ENCODE measurements at regions not wholly inside any gene's neighbourhood (a gene's known extent, or its start where the extent isn't known, plus 50 kb on each side); places are given as distances from the start of the nearest gene placed in this dataset.

- TF ChIP-seq, protein P1, sequence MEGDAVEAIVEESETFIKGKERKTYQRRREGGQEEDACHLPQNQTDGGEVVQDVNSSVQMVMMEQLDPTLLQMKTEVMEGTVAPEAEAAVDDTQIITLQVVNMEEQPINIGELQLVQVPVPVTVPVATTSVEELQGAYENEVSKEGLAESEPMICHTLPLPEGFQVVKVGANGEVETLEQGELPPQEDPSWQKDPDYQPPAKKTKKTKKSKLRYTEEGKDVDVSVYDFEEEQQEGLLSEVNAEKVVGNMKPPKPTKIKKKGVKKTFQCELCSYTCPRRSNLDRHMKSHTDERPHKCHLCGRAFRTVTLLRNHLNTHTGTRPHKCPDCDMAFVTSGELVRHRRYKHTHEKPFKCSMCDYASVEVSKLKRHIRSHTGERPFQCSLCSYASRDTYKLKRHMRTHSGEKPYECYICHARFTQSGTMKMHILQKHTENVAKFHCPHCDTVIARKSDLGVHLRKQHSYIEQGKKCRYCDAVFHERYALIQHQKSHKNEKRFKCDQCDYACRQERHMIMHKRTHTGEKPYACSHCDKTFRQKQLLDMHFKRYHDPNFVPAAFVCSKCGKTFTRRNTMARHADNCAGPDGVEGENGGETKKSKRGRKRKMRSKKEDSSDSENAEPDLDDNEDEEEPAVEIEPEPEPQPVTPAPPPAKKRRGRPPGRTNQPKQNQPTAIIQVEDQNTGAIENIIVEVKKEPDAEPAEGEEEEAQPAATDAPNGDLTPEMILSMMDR (conservative IDR thresholded peaks at IDR 0.05; ENCODE audit: low read depth, low read length) = no peak
- no peak overlapping the region for H3K4me3 ChIP-seq (ENCODE audit: low read depth, low read length)
- DNase-seq (ENCODE audit: low read depth) = no peak
These were observed 148.7 kb upstream of the ITGA6 start for GRCh38 chr2:172278667-172279066.

- TF ChIP-seq, protein P1 (conservative IDR thresholded peaks at IDR 0.05; ENCODE audit: low read depth, low read length) = no peak
- DNase-seq (ENCODE audit: low read depth) = no peak
- H3K4me3 ChIP-seq (ENCODE audit: low read depth, low read length) = no peak overlapping the region
These were observed 148.2 kb upstream of the ITGA6 start for GRCh38 chr2:172279214-172279613.

DNA sequence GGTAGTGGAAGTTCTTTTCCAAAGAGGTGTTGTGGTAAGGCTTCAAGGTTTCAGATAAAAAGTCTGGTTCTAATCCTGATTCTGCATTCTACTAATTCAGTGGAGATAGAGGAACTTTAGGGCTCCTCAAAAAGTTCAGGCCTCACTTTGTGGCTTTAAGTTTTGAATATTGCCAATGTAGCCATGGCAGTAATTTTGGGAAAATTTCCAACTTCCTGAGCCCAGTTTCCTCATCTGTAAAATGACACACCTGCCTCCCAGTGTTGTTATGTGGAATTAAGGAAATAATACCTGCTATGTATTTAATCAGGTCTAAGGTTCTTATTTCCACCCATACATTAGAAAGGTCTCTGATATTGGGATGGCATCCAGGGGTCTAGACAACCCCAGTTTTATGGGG is 147.6 kb upstream of the ITGA6 start:
- TF ChIP-seq, protein P1 (conservative IDR thresholded peaks at IDR 0.05; ENCODE audit: low read depth, low read length) = no peak
- no peak for DNase-seq (ENCODE audit: low read depth)

DNA sequence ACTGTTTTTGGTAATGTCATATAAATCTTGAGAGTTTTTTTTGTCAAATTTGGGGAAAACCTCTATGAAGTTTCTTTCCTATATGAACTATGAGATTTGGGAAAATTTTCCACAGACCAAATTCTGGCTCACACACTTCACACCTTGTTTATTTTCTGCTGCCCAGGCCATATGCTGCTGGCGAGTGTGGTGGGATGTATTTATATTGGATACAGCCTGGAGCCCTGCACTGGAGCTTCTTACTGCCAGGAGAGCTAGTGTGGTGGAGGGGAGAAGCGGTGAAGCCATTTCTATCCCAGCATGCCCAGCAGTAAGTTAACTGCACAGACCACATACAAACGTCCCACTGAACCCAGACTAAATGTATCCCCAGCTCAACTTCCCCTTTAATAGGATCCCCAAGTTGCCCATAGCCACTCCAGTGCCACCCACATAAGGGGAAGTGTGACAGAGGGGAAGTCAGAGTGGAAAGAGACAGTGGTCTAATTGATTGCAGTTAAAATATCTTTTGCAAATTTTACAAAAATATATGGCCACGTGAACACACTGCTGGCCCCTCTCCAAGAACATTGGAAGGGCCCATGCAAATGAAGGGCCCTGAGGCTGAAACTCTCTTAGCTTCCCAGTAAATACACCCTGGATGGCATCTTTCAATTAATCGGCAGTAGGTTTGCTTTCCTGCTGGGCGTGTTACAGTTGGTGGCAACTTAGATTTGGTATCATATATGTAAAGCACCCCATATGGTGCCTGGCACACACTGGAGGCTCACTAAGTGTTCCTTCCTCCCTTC is 146.6 kb upstream of the ITGA6 start:
- no peak overlapping the region for H3K4me3 ChIP-seq (ENCODE audit: low read depth, low read length)
- TF ChIP-seq, protein P1 (conservative IDR thresholded peaks at IDR 0.05; ENCODE audit: low read depth, low read length) = no peak
- DNase-seq (ENCODE audit: low read depth) = no peak

More for the DNA sequence above, 147.6 kb upstream of the ITGA6 start:
- no peak overlapping the region for H3K4me3 ChIP-seq (ENCODE audit: low read depth, low read length)

GRCh38 chr2:172281648-172282570 is 145.5 kb upstream of the ITGA6 start:
- no peak overlapping the region for H3K4me3 ChIP-seq (ENCODE audit: low read depth, low read length)
- DNase-seq (ENCODE audit: low read depth) = peak; percentile 70
- TF ChIP-seq, protein P1 (conservative IDR thresholded peaks at IDR 0.05; ENCODE audit: low read depth, low read length) = no peak

DNA sequence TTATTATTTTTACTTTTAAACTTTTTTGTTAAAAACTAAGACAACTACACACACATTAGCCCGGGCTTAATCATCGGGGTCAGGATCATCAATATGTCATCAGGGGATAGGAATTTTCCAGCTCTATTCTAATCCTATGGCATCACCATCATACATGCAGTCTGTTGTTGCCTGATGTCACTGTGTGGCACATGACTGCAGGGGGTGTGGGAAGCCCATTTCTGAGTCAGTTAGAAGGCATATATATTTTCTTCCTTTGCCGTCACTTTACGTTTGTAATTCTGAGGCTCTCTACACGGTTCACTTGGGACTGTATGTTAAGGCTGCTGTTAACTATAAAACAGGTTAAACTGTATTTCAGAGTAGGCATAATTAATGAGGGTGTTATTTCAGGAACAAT is 144.4 kb upstream of the ITGA6 start:
- TF ChIP-seq, protein P1 (conservative IDR thresholded peaks at IDR 0.05; ENCODE audit: low read depth, low read length) = no peak
- peak; percentile 93 for DNase-seq (ENCODE audit: low read depth)
- H3K4me3 ChIP-seq (ENCODE audit: low read depth, low read length) = no peak overlapping the region

Measured in choroid plexus epithelial cell (primary cell).